ENCODE measurements at regions not wholly inside any gene's neighbourhood (a gene's known extent, or its start where the extent isn't known, plus 50 kb on each side); places are given as distances from the start of the nearest gene placed in this dataset.

- TF ChIP-seq CTCF (IDR thresholded peaks at IDR 0.05; ENCODE audit: poor library complexity): no peak
- TF ChIP-seq EZH2phosphoT487 (IDR thresholded peaks at IDR 0.05; ENCODE audit: low read depth, severe bottlenecking, unreplicated experiment): no peak
These were observed 54.8 kb upstream of the PHF21B start for GRCh38 chr22:45064313-45065278.

All from hepatocyte (in vitro differentiated cells).